ENCODE measurements at regions not wholly inside any gene's neighbourhood (a gene's known extent, or its start where the extent isn't known, plus 50 kb on each side); places are given as distances from the start of the nearest gene placed in this dataset.

DNA sequence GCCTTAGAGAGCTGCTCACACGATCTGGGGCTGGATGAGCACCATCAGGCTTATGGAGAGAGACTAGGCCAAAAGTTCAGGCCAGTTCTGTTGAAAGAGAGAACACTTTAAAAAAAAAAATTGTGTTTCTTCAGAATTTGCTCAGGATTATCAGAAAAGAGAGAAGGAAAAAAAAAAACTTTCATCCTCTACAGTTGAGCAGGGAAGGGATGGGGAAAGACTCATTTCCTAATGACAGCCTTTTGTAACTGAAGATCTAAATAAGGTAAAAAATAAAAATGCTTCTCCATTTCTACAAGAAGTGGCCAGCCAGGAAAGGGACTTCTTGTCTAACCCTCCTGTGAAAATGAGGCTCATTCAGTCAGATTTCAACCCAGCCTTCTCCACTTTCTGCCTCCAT is 134.8 kb downstream of the LY86 start:
- TF ChIP-seq GATA3 (IDR thresholded peaks at IDR 0.05; ENCODE audit: low read depth, low read length), result no peak
- TF ChIP-seq GATA2 (IDR thresholded peaks at IDR 0.05; ENCODE audit: low read depth, low read length), result no peak

Measured in SH-SY5Y (cell line).